ENCODE measurements at regions not wholly inside any gene's neighbourhood (a gene's known extent, or its start where the extent isn't known, plus 50 kb on each side); places are given as distances from the start of the nearest gene placed in this dataset.

- no peak overlapping the region for H2BK120ac ChIP-seq (ENCODE audit: low read depth, low read length, poor library complexity, severe bottlenecking)
- Mint-ChIP-seq H3K4me3 (no peak overlapping the region), H3K4me1 (peaks cover 15 to 22% of the 10 kb centered on the region in 2 experiments), H3K9me3 (no peaks in the 10 kb centered on the region), H3K36me3 (ENCODE audit: insufficient read depth in 1 of 3, low read depth in 3 of 3) (no peaks in the 10 kb centered on the region; a peak in 1 of 7 replicates), H3K27me3 (ENCODE audit: low read depth) (no peaks in the 10 kb centered on the region), H3K27ac (peak overlapping the region in 1 of 3 experiments; percentile 31; a peak in 1 of 7 replicates)
- H3K4me2 ChIP-seq (ENCODE audit: insufficient read depth, insufficient read length, low read length) = no peak overlapping the region
- H3K4ac ChIP-seq (ENCODE audit: low read depth, low read length) = no peak overlapping the region
- H2BK12ac ChIP-seq (ENCODE audit: insufficient read length, low read depth, low read length) = no peak overlapping the region
- H2BK20ac ChIP-seq (ENCODE audit: low read depth, low read length, poor library complexity, severe bottlenecking) = no peak overlapping the region
- no peaks in the 10 kb centered on the region for H3K79me2 ChIP-seq (ENCODE audit: insufficient read depth, low read length)
- H2BK5ac ChIP-seq (ENCODE audit: insufficient read length, low read length) = no peak overlapping the region
- no peak overlapping the region for H4K91ac ChIP-seq (ENCODE audit: insufficient read length, low read depth, low read length)
- no peaks in the 10 kb centered on the region for H3K4me1 ChIP-seq (ENCODE audit: insufficient read depth, low read length)
- no peak overlapping the region for H3K9ac ChIP-seq (ENCODE audit: extremely low read depth, insufficient read length, low read length)
- WGBS (ENCODE audit: extremely low coverage, insufficient read length, low lambda C conversion rate) = no CpG with 5 or more reads among the region's 8 CpGs
- no peaks in the 10 kb centered on the region for H3K9me3 ChIP-seq (ENCODE audit: control insufficient read depth, low read depth, low read length)
- no peak for DNase-seq
- no peak overlapping the region for H2AFZ ChIP-seq (ENCODE audit: low read length)
- H2BK15ac ChIP-seq (ENCODE audit: low read depth, low read length) = no peak overlapping the region
- H3K27ac ChIP-seq (ENCODE audit: insufficient read length, low read depth, low read length) = no peak overlapping the region
- H3K79me1 ChIP-seq (ENCODE audit: insufficient read depth, low read depth, low read length, poor library complexity, severe bottlenecking) = no peaks in the 10 kb centered on the region
- no peak overlapping the region for H3K14ac ChIP-seq (ENCODE audit: insufficient read depth, low read length)
- H3K27me3 ChIP-seq (ENCODE audit: insufficient read depth, low read length) = no peaks in the 10 kb centered on the region
- H3T11ph ChIP-seq (ENCODE audit: low read length) = no peak overlapping the region
- H4K20me1 ChIP-seq (ENCODE audit: control insufficient read depth, insufficient read depth, insufficient read length) = no peaks in the 10 kb centered on the region
- no peak overlapping the region for H3K18ac ChIP-seq (ENCODE audit: insufficient read length, low read depth, low read length)
- no peak overlapping the region for H3K56ac ChIP-seq (ENCODE audit: insufficient read length, low read depth, low read length)
- no peak for TF ChIP-seq CTCF (conservative IDR thresholded peaks at IDR 0.05)
- H4K5ac ChIP-seq (ENCODE audit: insufficient read length, low read depth, low read length) = no peak overlapping the region
- no peak overlapping the region for H3K23ac ChIP-seq (ENCODE audit: insufficient read length, low read depth, low read length)
- H4K8ac ChIP-seq (replicated peaks; ENCODE audit: insufficient read length, low read depth, low read length) = no peak overlapping the region
- H2AK5ac ChIP-seq (ENCODE audit: insufficient read length, low read length) = no peak overlapping the region
- no peaks in the 10 kb centered on the region for H3K23me2 ChIP-seq (ENCODE audit: insufficient read length, low read depth, low read length, poor library complexity, severe bottlenecking)
Measured at GRCh38 chr2:146041274-146041910, 1521.5 kb upstream of the ZEB2 start.
